CD14-positive monocyte (primary cell): ENCODE measurements at regions not wholly inside any gene's neighbourhood (a gene's known extent, or its start where the extent isn't known, plus 50 kb on each side); places are given as distances from the start of the nearest gene placed in this dataset.

Experiments used
- DNase-seq, 3 donors: peaks; one replicate each; pipeline ENCODE4 v3.0.0-alpha.2; 2011 to 2022
- H2AFZ ChIP-seq: 2 replicates; pipeline ENCODE4 v1.6.0; 2012; ENCODE audit warnings: mild to moderate bottlenecking, low read depth, low read length, inconsistent platforms; ENCODE audit not compliant: insufficient read depth, poor library complexity, severe bottlenecking
- H3K27ac ChIP-seq, 2 donors: 1 replicate in 1 of 2; 2 replicates in 1 of 2; pipeline ENCODE4 v1.5.1; 2012 to 2013; ENCODE audit warnings: low read length in 2 of 2, control low read depth in 1 of 2, inconsistent platforms in 1 of 2, low read depth in 1 of 2, mild to moderate bottlenecking in 1 of 2
- H3K27me3 ChIP-seq, 2 donors: one replicate each; pipeline versions ENCODE4 v1.6.0 to v1.6.1; 2011 to 2013; ENCODE audit warnings: low read length in 2 of 2; ENCODE audit not compliant: control insufficient read depth in 2 of 2, insufficient read depth in 2 of 2
- H3K36me3 ChIP-seq, 2 donors: replicated peaks in 1 of 2; 1 replicate in 1 of 2; 2 replicates in 1 of 2; pipeline versions ENCODE4 v1.5.1 to v1.6.1; 2012 to 2013; ENCODE audit warnings: low read length in 2 of 2, control low read depth in 1 of 2, inconsistent platforms in 1 of 2, mild to moderate bottlenecking in 1 of 2; ENCODE audit not compliant: insufficient read depth in 2 of 2, control insufficient read depth in 1 of 2
- H3K4me1 ChIP-seq, 2 donors: 1 replicate in 1 of 2; 2 replicates in 1 of 2; pipeline versions ENCODE4 v1.5.1 to v1.6.1; 2012 to 2013; ENCODE audit warnings: low read length in 2 of 2, control low read depth in 1 of 2, inconsistent platforms in 1 of 2, mild to moderate bottlenecking in 1 of 2, moderate library complexity in 1 of 2; ENCODE audit not compliant: insufficient read depth in 2 of 2, control insufficient read depth in 1 of 2
- H3K4me2 ChIP-seq: replicated peaks from 2 replicates; pipeline ENCODE3; 2012; ENCODE audit warnings: low read length, moderate library complexity, mild to moderate bottlenecking; ENCODE audit not compliant: poor library complexity, severe bottlenecking; ENCODE audit errors: extremely low read depth
- H3K4me3 ChIP-seq, 3 experiments: fragments of 200-600 bp in 1 of 3; sonication (generic) in 1 of 3; replicated peaks in 1 of 3; 1 replicate in 2 of 3; 2 replicates in 1 of 3; pipeline ENCODE4 v1.5.1; 2011 to 2013; ENCODE audit warnings: low read length in 3 of 3, mild to moderate bottlenecking in 3 of 3, control low read depth in 2 of 3, low read depth in 2 of 3, inconsistent platforms in 1 of 3, moderate library complexity in 1 of 3
- H3K79me2 ChIP-seq: 2 replicates; pipeline ENCODE4 v1.6.0; 2012; ENCODE audit warnings: mild to moderate bottlenecking, control low read depth, inconsistent platforms, low read length, moderate library complexity; ENCODE audit not compliant: insufficient read depth
- H3K9ac ChIP-seq: 2 replicates; pipeline ENCODE4 v1.6.0; 2017; ENCODE audit warnings: low read length, mild to moderate bottlenecking; ENCODE audit not compliant: insufficient read depth, poor library complexity, severe bottlenecking
- H3K9me3 ChIP-seq, 2 donors: replicated peaks in 1 of 2; 1 replicate in 1 of 2; 2 replicates in 1 of 2; pipeline versions ENCODE4 v1.5.1 to v1.6.1; 2012 to 2013; ENCODE audit warnings: low read length in 2 of 2, control low read depth in 1 of 2; ENCODE audit not compliant: control insufficient read depth in 1 of 2, insufficient read depth in 1 of 2
- H4K20me1 ChIP-seq: 2 replicates; pipeline ENCODE4 v1.6.0; 2012; ENCODE audit warnings: mild to moderate bottlenecking, low read length, control low read depth, moderate library complexity; ENCODE audit not compliant: insufficient read depth
- H3K27ac Mint-ChIP-seq, 7 donors: one replicate each; pipeline ENCODE4 v1.8.0; 2020; ENCODE audit warnings: mild to moderate bottlenecking in 7 of 7, mixed read lengths in 7 of 7, moderate library complexity in 6 of 7, inconsistent platforms in 2 of 7
- H3K27me3 Mint-ChIP-seq, 3 donors: one replicate each; pipeline ENCODE4 v1.8.0; 2021 to 2022; ENCODE audit warnings: low read depth in 3 of 3, mild to moderate bottlenecking in 3 of 3, mixed read lengths in 3 of 3, moderate library complexity in 3 of 3, inconsistent platforms in 1 of 3
- H3K36me3 Mint-ChIP-seq, 2 donors: one replicate each; pipeline ENCODE4 v1.8.0; 2020; ENCODE audit warnings: mixed read lengths in 2 of 2, inconsistent platforms in 1 of 2, mild to moderate bottlenecking in 1 of 2
- H3K4me1 Mint-ChIP-seq: one replicate; pipeline ENCODE4 v1.8.0; 2020; ENCODE audit warnings: mild to moderate bottlenecking, mixed read lengths
- H3K4me3 Mint-ChIP-seq, 2 donors: one replicate each; pipeline ENCODE4 v1.8.0; 2020; ENCODE audit warnings: mild to moderate bottlenecking in 2 of 2, mixed read lengths in 2 of 2, moderate library complexity in 1 of 2
- H3K9me3 Mint-ChIP-seq, 7 donors: one replicate each; pipeline ENCODE4 v1.8.0; 2020 to 2022; ENCODE audit warnings: mixed read lengths in 7 of 7, mild to moderate bottlenecking in 6 of 7, moderate library complexity in 6 of 7, inconsistent platforms in 2 of 7
- CTCF ChIP-seq: fragments of 200-600 bp; IDR thresholded peaks from one replicate; pipeline ENCODE4 v1.8.0; 2022; ENCODE audit warnings: antibody characterized with exemption, mild to moderate bottlenecking
- WGBS: methylation state at CpG from one replicate; pipeline ENCODE4 v1.1.5; 2013; ENCODE audit warnings: missing lambda C conversion rate; ENCODE audit not compliant: insufficient coverage; 5-methylcytosine and 5-hydroxymethylcytosine counted together
- intact Hi-C, 2 donors: fragments of 100-400 bp; cut with micrococcal nuclease; formaldehyde crosslinking; loops; one replicate each; pipeline versions ENCODE4 v1.15.0 to v1.15.1; 2023

- intact Hi-C loops, result no loop called here
- Mint-ChIP-seq H3K4me3 (no peak overlapping the region), H3K27me3 (peaks cover 4 to 13% (median 4%) of the 10 kb centered on the region in 3 donors), H3K9me3 (peaks cover 0 to 3% (median 0%) of the 10 kb centered on the region in 7 donors), H3K27ac (peak overlapping the region in 3 of 7 donors; percentile 19 to 74 (median 56)), H3K36me3 (no peaks in the 10 kb centered on the region), H3K4me1 (peaks cover 21% of the 10 kb centered on the region)
- no peak for TF ChIP-seq CTCF
- peak overlapping the region; percentile 32 for H2AFZ ChIP-seq
- WGBS, result 100% methylated on average over 1 of the region's 5 CpGs
- no peaks in the 10 kb centered on the region for H3K36me3 ChIP-seq
- H3K27me3 ChIP-seq, result no peaks in the 10 kb centered on the region
- H3K4me3 ChIP-seq, result no peak overlapping the region
- peaks cover 18 to 28% of the 10 kb centered on the region in 2 donors for H3K4me1 ChIP-seq
- H4K20me1 ChIP-seq, result no peaks in the 10 kb centered on the region
- no peaks in the 10 kb centered on the region for H3K9me3 ChIP-seq
- no peak for DNase-seq
- no peak overlapping the region for H3K27ac ChIP-seq
- H3K9ac ChIP-seq, result no peak overlapping the region
- H3K79me2 ChIP-seq, result no peaks in the 10 kb centered on the region
- H3K4me2 ChIP-seq, result no peak overlapping the region
Observed at GRCh38 chr18:46294751-46295150, 190.6 kb downstream of the HAUS1 start.

GRCh38 chr18:46295416-46295815, 191.2 kb downstream of the HAUS1 start:
- no peak for DNase-seq
- peaks cover 18 to 28% of the 10 kb centered on the region in 2 donors for H3K4me1 ChIP-seq
- Mint-ChIP-seq H3K27ac (peak overlapping the region in 2 of 7 donors; percentile 48 to 69), H3K4me1 (peaks cover 21% of the 10 kb centered on the region), H3K36me3 (no peaks in the 10 kb centered on the region), H3K4me3 (no peak overlapping the region), H3K9me3 (peaks cover 0 to 3% (median 0%) of the 10 kb centered on the region in 7 donors), H3K27me3 (peaks cover 4 to 15% (median 6%) of the 10 kb centered on the region in 3 donors)
- no peaks in the 10 kb centered on the region for H3K36me3 ChIP-seq
- no peaks in the 10 kb centered on the region for H3K27me3 ChIP-seq
- H3K79me2 ChIP-seq, result no peaks in the 10 kb centered on the region
- H3K4me2 ChIP-seq, result no peak overlapping the region
- 70% methylated on average over 2 of the region's 7 CpGs for WGBS
- H3K9ac ChIP-seq, result no peak overlapping the region
- no peaks in the 10 kb centered on the region for H4K20me1 ChIP-seq
- TF ChIP-seq CTCF, result no peak
- intact Hi-C loops, result no loop called here
- no peaks in the 10 kb centered on the region for H3K9me3 ChIP-seq
- H3K4me3 ChIP-seq, result no peak overlapping the region
- no peak overlapping the region for H3K27ac ChIP-seq
- H2AFZ ChIP-seq, result no peak overlapping the region
